ENCODE measurements at regions not wholly inside any gene's neighbourhood (a gene's known extent, or its start where the extent isn't known, plus 50 kb on each side); places are given as distances from the start of the nearest gene placed in this dataset.
"Not testable (repeated sequence)": the region's sequence is repeated elsewhere in the genome, so short reads cannot be mapped to it uniquely, and the experiment has no call there.

DNA sequence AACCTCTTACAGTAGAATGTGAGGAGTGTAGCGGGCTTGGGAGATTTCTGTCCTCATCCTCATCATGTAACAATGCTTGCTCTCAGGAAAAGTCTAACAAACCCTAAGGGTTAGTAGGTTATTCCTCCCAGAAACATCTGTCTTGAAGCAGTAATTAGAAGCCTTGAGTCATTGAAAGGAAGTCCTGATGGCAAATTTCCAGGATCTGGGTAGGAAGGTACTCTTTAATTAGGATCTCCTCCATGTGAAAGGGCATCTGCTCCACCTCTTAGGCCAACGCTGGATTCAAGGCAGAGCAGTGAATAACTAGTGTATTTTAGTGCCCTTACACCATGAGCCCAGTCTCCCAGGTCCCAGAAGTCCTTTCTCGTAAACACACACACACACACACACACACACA, 106.6 kb upstream of the BARHL2 start:
- no peak for DNase-seq

- DNase-seq, result no peak
These were observed 104.8 kb upstream of the BARHL2 start for GRCh38 chr1:90821788-90822359.

GRCh38 chr1:90821152-90821787, 104.2 kb upstream of the BARHL2 start:
- DNase-seq, result no peak

DNA sequence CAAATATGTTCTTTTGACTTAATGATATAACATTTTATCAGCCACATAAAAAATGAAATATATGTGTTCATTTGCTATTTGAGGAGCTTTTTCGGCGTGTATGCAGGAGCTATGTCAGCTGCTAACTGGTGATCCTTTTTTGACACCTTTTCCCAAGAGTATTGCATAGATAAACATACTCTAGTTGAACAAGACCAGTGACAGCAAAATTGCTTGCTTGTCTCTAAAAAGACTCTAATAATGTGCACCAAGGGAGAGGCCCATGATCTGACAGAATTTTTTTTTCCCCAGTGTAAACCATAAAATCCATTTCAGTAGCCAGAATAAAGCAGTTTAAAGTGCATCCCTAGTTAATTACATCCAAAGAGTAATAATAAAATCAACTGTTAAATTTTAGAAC, 103.6 kb upstream of the BARHL2 start:
- no peak for DNase-seq

- no peak for DNase-seq
These were observed 100.3 kb upstream of the BARHL2 start for GRCh38 chr1:90817399-90817798.

GRCh38 chr1:90812237-90812636, 95.1 kb upstream of the BARHL2 start:
- DNase-seq, result not testable (repeated sequence)

- DNase-seq, result not testable (repeated sequence)
These were observed 94.4 kb upstream of the BARHL2 start for GRCh38 chr1:90811444-90811950.

GRCh38 chr1:90810681-90811080, 93.6 kb upstream of the BARHL2 start:
- DNase-seq, result no peak

GRCh38 chr1:90809996-90810395, 92.9 kb upstream of the BARHL2 start:
- no peak for DNase-seq

- no peak for DNase-seq
These were observed 92.0 kb upstream of the BARHL2 start for GRCh38 chr1:90809093-90809492.

- no peak for DNase-seq
These were observed 90.2 kb upstream of the BARHL2 start for GRCh38 chr1:90807329-90807728.

GRCh38 chr1:90802622-90803021, 85.5 kb upstream of the BARHL2 start:
- DNase-seq, result no peak

- no peak for DNase-seq
These were observed 83.1 kb upstream of the BARHL2 start for GRCh38 chr1:90800012-90800717.

- no peak for DNase-seq
These were observed 82.2 kb upstream of the BARHL2 start for GRCh38 chr1:90799326-90799725.

GRCh38 chr1:90798883-90799282, 81.8 kb upstream of the BARHL2 start:
- DNase-seq, result no peak

- DNase-seq, result no peak
These were observed 81.2 kb upstream of the BARHL2 start for GRCh38 chr1:90798344-90798743.

- DNase-seq, result no peak
These were observed 78.3 kb upstream of the BARHL2 start for GRCh38 chr1:90795431-90795830.

- DNase-seq, result no peak
These were observed 69.6 kb upstream of the BARHL2 start for GRCh38 chr1:90786709-90787108.

GRCh38 chr1:90784186-90784847, 67.2 kb upstream of the BARHL2 start:
- DNase-seq, result no peak

- DNase-seq, result no peak
These were observed 66.1 kb upstream of the BARHL2 start for GRCh38 chr1:90783181-90783580.

GRCh38 chr1:90782046-90782445, 64.9 kb upstream of the BARHL2 start:
- DNase-seq, result no peak

- DNase-seq, result peak; percentile 5 to 12
These were observed 64.4 kb upstream of the BARHL2 start for GRCh38 chr1:90781534-90781933.

GRCh38 chr1:90780981-90781380, 63.9 kb upstream of the BARHL2 start:
- no peak for DNase-seq

- no peak for DNase-seq
These were observed 62.5 kb upstream of the BARHL2 start for GRCh38 chr1:90779573-90779972.
